HFFc6 (cell line): ENCODE measurements at regions not wholly inside any gene's neighbourhood (a gene's known extent, or its start where the extent isn't known, plus 50 kb on each side); places are given as distances from the start of the nearest gene placed in this dataset.

ENCODE experiments used
- DNase-seq: peaks from one replicate; pipeline ENCODE4 v3.0.0-alpha.2; 2018
- H3K27ac Mint-ChIP-seq: 2 replicates; pipeline ENCODE4 v1.8.0; 2020; ENCODE audit warnings: mild to moderate bottlenecking, mixed read lengths
- H3K27me3 Mint-ChIP-seq: 2 replicates; pipeline ENCODE4 v1.8.0; 2021; ENCODE audit warnings: mild to moderate bottlenecking, moderate library complexity, mixed read lengths; ENCODE audit not compliant: insufficient read depth
- H3K36me3 Mint-ChIP-seq: 2 replicates; pipeline ENCODE4 v1.8.0; 2021; ENCODE audit warnings: low read depth, mixed read lengths
- H3K4me1 Mint-ChIP-seq: 2 replicates; pipeline ENCODE4 v1.8.0; 2020; ENCODE audit warnings: low read depth, mixed read lengths
- H3K4me3 Mint-ChIP-seq: 2 replicates; pipeline ENCODE4 v1.8.0; 2020; ENCODE audit warnings: mild to moderate bottlenecking, moderate library complexity, mixed read lengths
- H3K9me3 Mint-ChIP-seq: 2 replicates; pipeline ENCODE4 v1.8.0; 2020; ENCODE audit warnings: mild to moderate bottlenecking, mixed read lengths
- TF ChIP-seq, protein P1 (sequence below): fragments of 200-600 bp; sonication (generic); IDR thresholded peaks from 2 replicates; pipeline ENCODE4 v1.5.0; 2021; ENCODE audit warnings: antibody characterized with exemption, mild to moderate bottlenecking

DNA sequence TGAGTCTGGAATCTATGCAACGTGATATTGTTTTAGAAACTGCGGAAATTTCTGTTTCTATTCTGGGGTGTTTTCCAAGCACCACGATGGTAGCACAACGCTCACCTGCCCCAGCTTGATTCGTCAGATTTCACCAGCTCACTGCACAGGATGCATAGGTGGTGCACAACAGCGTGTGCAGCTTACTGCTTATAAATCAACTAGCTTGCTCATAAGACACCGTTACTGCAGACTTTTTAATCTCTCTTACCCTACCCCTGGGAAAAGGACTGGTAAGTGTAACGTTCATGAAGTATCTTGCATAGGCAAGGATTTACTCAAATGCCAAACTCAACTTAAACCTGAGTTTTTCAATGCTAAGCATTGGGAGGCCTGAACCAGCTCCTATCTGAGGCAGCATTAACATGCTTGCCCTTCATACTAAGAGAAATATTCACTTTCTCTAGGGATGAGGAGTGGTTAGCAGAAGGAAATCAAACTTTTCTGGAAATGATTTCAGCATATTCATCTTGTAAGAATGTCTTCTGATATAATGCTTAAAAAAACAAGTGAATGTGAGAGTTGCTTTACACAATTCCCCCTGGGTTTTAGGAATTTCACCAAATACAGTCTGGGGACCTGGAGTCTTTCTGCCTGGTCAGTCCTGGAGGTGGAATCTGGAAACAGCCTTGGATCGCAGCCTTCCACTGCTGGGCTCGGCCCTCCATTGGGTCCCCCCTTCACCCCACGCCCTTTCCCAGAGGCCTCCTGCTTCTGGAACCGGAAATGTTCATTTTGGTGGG, 100.6 kb downstream of the DACT2 start:
- Mint-ChIP-seq H3K36me3 (peaks cover 8% of the 10 kb centered on the region; the same call in 1 of the 2 replicates), H3K9me3 (peaks cover 59% of the 10 kb centered on the region), H3K27me3 (no peaks in the 10 kb centered on the region; the same call in 1 of the 2 replicates), H3K27ac (no peak overlapping the region), H3K4me1 (no peaks in the 10 kb centered on the region), H3K4me3 (no peak overlapping the region)
- TF ChIP-seq, protein P1, sequence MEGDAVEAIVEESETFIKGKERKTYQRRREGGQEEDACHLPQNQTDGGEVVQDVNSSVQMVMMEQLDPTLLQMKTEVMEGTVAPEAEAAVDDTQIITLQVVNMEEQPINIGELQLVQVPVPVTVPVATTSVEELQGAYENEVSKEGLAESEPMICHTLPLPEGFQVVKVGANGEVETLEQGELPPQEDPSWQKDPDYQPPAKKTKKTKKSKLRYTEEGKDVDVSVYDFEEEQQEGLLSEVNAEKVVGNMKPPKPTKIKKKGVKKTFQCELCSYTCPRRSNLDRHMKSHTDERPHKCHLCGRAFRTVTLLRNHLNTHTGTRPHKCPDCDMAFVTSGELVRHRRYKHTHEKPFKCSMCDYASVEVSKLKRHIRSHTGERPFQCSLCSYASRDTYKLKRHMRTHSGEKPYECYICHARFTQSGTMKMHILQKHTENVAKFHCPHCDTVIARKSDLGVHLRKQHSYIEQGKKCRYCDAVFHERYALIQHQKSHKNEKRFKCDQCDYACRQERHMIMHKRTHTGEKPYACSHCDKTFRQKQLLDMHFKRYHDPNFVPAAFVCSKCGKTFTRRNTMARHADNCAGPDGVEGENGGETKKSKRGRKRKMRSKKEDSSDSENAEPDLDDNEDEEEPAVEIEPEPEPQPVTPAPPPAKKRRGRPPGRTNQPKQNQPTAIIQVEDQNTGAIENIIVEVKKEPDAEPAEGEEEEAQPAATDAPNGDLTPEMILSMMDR, result no peak
- DNase-seq, result no peak

DNA sequence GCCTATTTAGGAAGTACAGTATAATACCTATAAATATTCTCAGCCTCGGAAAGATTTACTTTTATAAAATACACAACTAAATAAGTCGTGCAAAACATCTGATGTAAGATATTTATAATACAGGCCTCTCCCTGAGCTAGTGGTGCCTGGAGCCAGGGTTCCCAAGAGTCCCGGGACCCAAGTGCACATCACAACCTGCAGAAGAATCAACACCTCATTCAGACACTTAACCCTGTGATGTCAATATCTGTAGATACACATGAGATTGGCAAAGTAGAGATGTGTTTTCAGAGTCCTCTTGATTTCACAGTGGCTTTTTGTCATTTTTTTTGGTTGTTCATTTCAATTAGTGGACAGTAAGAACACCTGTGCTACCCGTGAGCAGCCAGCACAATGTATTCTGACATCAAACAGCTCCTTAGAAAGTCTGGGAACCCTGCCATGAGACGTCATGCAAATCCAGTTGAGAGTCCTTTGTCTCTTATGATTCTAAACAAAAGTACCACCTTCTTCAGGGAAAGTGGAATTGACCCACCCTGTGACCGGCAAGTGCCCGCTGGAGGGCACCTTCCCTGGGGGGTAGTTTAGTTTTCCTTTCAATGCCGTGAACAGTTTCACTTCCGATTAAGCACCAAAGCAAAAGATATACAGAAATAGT, 101.6 kb downstream of the DACT2 start:
- Mint-ChIP-seq H3K36me3 (peaks cover 8% of the 10 kb centered on the region; the same call in 1 of the 2 replicates), H3K4me1 (no peaks in the 10 kb centered on the region), H3K27ac (no peak overlapping the region), H3K9me3 (peaks cover 65% of the 10 kb centered on the region), H3K27me3 (peaks cover 2% of the 10 kb centered on the region; the same call in 1 of the 2 replicates), H3K4me3 (no peak overlapping the region)
- DNase-seq, result no peak
- TF ChIP-seq, protein P1, result no peak

DNA sequence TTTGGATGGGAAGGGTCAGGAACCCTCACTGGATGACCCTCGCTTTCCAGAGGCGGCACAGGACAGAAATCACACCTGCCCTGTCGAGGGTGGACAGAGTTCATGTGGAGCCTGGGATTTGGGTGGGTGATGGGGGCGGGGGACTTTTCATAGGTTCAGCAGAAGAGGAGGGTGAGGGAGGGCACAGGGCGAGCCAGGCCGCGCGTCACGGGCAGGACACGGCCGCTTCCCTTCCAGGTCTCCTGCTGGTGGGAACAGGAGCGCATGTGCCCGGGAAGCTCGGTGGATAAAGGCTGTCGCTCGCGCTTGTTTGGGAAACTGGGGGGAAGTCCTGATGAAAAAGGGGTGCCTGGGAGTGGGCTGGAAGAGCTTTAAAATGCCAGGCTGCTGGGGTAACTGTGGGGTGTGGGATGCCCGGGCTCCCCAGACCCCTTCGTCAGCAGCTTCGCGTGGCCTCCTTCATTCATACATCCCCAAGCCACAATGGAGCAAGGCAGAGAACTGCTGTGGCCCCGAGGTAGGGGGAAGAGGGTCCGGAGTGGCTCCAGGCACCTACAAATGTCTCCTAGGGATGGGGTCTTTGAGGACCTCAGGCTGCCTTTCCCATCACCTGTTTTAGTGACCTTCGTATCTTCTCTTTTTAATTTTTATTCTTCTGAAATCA, 102.2 kb downstream of the DACT2 start:
- Mint-ChIP-seq H3K9me3 (peaks cover 58% of the 10 kb centered on the region), H3K27ac (no peak overlapping the region), H3K4me1 (no peaks in the 10 kb centered on the region), H3K4me3 (no peak overlapping the region), H3K27me3 (peaks cover 2% of the 10 kb centered on the region; the same call in 1 of the 2 replicates), H3K36me3 (peaks cover 8% of the 10 kb centered on the region; the same call in 1 of the 2 replicates)
- no peak for DNase-seq
- TF ChIP-seq, protein P1, result no peak

DNA sequence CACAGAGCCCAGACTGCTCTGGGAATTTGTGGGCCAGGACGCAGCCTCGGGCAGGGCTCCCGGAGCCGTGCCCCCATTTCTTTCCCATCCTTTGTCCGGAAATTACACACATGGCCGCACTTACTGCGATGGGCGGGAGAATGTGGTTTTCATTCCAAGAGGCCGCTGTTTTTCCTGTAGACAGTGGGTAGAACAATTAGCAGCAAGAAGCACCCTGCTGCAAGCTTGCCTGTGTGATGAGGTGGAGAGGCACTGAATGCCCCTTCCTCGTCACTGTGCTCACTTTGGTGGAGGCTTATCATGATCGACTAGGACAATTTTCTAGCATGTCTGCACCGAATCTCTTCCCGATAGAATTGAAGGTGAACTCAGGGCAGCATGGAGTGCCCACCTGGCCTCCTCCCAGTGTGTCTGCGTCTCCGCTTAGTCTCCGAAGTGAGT, 102.8 kb downstream of the DACT2 start:
- DNase-seq, result no peak
- peaks cover 60% of the 10 kb centered on the region for H3K9me3 Mint-ChIP-seq
- H3K4me1 Mint-ChIP-seq, result no peaks in the 10 kb centered on the region
- TF ChIP-seq, protein P1, result no peak
- H3K36me3 Mint-ChIP-seq, result peaks cover 8% of the 10 kb centered on the region; the same call in 1 of the 2 replicates
- H3K27me3 Mint-ChIP-seq, result peaks cover 2% of the 10 kb centered on the region; the same call in 1 of the 2 replicates
- no peak overlapping the region for H3K27ac Mint-ChIP-seq
- no peak overlapping the region for H3K4me3 Mint-ChIP-seq

DNA sequence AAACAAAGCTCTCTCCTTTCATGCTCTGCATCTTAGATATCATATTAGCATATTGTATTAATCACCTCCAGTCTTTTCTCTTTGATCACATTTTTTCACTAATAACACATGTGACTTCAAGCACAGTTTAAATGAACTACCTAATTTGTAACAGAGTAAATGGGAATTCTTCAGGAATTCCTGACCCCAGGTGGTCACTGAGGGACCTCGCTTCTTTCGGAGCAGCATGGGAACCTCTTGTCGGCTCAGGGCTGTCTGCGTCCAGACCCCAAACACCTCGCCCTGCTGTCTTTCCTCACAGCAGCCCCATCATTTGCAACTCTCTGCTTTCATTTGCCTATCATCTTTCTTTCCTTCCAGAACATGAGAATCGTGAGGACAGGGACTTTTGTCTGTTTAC, 103.5 kb downstream of the DACT2 start:
- Mint-ChIP-seq H3K36me3 (peaks cover 13% of the 10 kb centered on the region; the same call in 1 of the 2 replicates), H3K27me3 (peaks cover 2% of the 10 kb centered on the region; the same call in 1 of the 2 replicates), H3K9me3 (peaks cover 59% of the 10 kb centered on the region), H3K4me3 (no peak overlapping the region), H3K27ac (no peak overlapping the region), H3K4me1 (no peaks in the 10 kb centered on the region)
- no peak for DNase-seq
- TF ChIP-seq, protein P1, result no peak
